Fibroblast of lung (primary cell): ENCODE measurements at regions not wholly inside any gene's neighbourhood (a gene's known extent, or its start where the extent isn't known, plus 50 kb on each side); places are given as distances from the start of the nearest gene placed in this dataset.

Source experiments
- DNase-seq, 2 donors: peaks; one replicate each; pipeline versions ENCODE4 v3.0.0 to v3.0.0-alpha.2; 2010; ENCODE audit warnings: low read depth in 2 of 2
- H2AFZ ChIP-seq: 2 replicates; pipeline ENCODE4 v1.5.1; 2012; ENCODE audit warnings: low read length, control low read depth, inconsistent platforms
- H3K27ac ChIP-seq: 2 replicates; pipeline ENCODE4 v1.5.1; 2011; ENCODE audit warnings: low read length, control low read depth; ENCODE audit not compliant: insufficient read depth
- H3K27me3 ChIP-seq: 2 replicates; pipeline ENCODE4 v1.5.1; 2011; ENCODE audit warnings: mild to moderate bottlenecking, low read length; ENCODE audit not compliant: control insufficient read depth, insufficient read depth
- H3K36me3 ChIP-seq: 2 replicates; pipeline ENCODE4 v1.5.1; 2011; ENCODE audit warnings: low read length; ENCODE audit not compliant: control insufficient read depth, insufficient read depth
- H3K4me1 ChIP-seq: 2 replicates; pipeline ENCODE4 v1.5.1; 2011; ENCODE audit warnings: low read length; ENCODE audit not compliant: control insufficient read depth, insufficient read depth; ENCODE audit errors: extremely low read depth
- H3K4me2 ChIP-seq: 2 replicates; pipeline ENCODE4 v1.5.1; 2011; ENCODE audit warnings: low read length, control low read depth; ENCODE audit not compliant: insufficient read depth; ENCODE audit errors: extremely low read depth
- H3K4me3 ChIP-seq, 4 experiments: fragments of 200-600 bp in 1 of 4; sonication (generic) in 1 of 4; replicated peaks in 1 of 4; 2 replicates each; pipeline ENCODE4 v1.5.1; 2011 to 2016; ENCODE audit warnings: low read length in 4 of 4, low read depth in 3 of 4, mild to moderate bottlenecking in 3 of 4, control low read depth in 2 of 4, inconsistent platforms in 1 of 4, mixed read lengths in 1 of 4; ENCODE audit not compliant: insufficient read depth in 1 of 4; ENCODE audit errors: control extremely low read depth in 1 of 4
- H3K79me2 ChIP-seq: 2 replicates; pipeline ENCODE4 v1.5.1; 2012; ENCODE audit warnings: mild to moderate bottlenecking, low read length, inconsistent platforms; ENCODE audit not compliant: control insufficient read depth, insufficient read depth
- H3K9ac ChIP-seq: 2 replicates; pipeline ENCODE4 v1.5.1; 2011; ENCODE audit warnings: mild to moderate bottlenecking, low read length, control low read depth; ENCODE audit not compliant: insufficient read depth
- H3K9me3 ChIP-seq: 2 replicates; pipeline ENCODE4 v1.5.1; 2012; ENCODE audit warnings: low read depth, low read length; ENCODE audit not compliant: control insufficient read depth, insufficient read depth
- H4K20me1 ChIP-seq: 2 replicates; pipeline ENCODE4 v1.5.1; 2011; ENCODE audit warnings: low read length; ENCODE audit not compliant: control insufficient read depth, insufficient read depth; ENCODE audit errors: extremely low read depth
- EZH2 ChIP-seq: IDR thresholded peaks from 2 replicates; pipeline ENCODE4 v1.5.1; 2012; ENCODE audit warnings: low read length, control low read depth, mild to moderate bottlenecking; ENCODE audit errors: missing control alignments
- TF ChIP-seq, protein P1 (sequence below), 2 donors: IDR thresholded peaks in 1 of 2; conservative IDR thresholded peaks in 1 of 2; 1 replicate in 1 of 2; 2 replicates in 1 of 2; pipeline ENCODE4 v1.5.1; 2011 to 2012; ENCODE audit warnings: low read length in 2 of 2, control low read depth in 1 of 2, inconsistent platforms in 1 of 2, low read depth in 1 of 2, mild to moderate bottlenecking in 1 of 2

DNA sequence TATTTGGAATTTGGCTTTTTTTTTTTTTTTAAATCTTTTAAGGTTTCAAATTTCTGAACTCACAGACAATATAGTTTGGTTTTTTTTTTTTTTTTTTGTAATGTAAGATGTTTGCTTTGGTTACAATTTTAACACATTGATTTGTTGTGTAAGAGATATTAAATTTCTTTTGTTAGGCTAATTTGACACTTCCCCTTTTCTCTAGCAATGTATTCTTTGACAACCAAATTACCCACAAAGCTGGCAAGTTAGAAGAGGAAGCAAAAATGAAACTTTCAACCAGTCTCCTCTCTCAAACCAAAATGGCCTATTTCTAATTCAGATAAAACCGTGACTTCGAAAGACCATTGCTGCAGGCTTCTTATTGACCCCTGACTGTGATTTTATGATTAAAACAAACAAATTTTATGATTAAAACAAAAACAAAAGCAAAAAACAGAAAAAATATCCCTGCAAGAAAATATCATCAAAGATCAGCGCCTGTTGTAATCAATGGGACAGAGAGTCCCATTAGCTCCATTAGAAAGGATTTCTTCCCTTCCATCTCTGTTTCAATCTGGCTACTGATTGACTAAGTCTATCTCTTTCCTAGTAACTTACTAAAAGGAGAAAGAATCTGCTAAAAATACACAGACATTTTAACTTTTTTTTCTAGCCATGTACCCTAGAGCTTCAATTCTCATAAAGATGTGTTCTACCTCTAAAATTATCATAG is 489.2 kb downstream of the MDFIC start:
- Histone ChIP-seq H4K20me1 (no peaks in the 10 kb centered on the region), H3K9ac (no peak overlapping the region), H3K9me3 (no peaks in the 10 kb centered on the region), H2AFZ (no peak overlapping the region), H3K79me2 (no peaks in the 10 kb centered on the region), H3K4me3 (no peak overlapping the region), H3K27ac (no peak overlapping the region), H3K4me2 (no peak overlapping the region), H3K36me3 (no peaks in the 10 kb centered on the region), H3K4me1 (no peaks in the 10 kb centered on the region), H3K27me3 (no peaks in the 10 kb centered on the region)
- no peak for TF ChIP-seq EZH2
- TF ChIP-seq, protein P1, sequence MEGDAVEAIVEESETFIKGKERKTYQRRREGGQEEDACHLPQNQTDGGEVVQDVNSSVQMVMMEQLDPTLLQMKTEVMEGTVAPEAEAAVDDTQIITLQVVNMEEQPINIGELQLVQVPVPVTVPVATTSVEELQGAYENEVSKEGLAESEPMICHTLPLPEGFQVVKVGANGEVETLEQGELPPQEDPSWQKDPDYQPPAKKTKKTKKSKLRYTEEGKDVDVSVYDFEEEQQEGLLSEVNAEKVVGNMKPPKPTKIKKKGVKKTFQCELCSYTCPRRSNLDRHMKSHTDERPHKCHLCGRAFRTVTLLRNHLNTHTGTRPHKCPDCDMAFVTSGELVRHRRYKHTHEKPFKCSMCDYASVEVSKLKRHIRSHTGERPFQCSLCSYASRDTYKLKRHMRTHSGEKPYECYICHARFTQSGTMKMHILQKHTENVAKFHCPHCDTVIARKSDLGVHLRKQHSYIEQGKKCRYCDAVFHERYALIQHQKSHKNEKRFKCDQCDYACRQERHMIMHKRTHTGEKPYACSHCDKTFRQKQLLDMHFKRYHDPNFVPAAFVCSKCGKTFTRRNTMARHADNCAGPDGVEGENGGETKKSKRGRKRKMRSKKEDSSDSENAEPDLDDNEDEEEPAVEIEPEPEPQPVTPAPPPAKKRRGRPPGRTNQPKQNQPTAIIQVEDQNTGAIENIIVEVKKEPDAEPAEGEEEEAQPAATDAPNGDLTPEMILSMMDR (conservative IDR thresholded peaks at IDR 0.05 in 1 of 2, IDR thresholded peaks at IDR 0.05 in 1 of 2; ENCODE audit: low read depth in 1 of 2, low read length in 2 of 2) = no peak
- no peak for DNase-seq

DNA sequence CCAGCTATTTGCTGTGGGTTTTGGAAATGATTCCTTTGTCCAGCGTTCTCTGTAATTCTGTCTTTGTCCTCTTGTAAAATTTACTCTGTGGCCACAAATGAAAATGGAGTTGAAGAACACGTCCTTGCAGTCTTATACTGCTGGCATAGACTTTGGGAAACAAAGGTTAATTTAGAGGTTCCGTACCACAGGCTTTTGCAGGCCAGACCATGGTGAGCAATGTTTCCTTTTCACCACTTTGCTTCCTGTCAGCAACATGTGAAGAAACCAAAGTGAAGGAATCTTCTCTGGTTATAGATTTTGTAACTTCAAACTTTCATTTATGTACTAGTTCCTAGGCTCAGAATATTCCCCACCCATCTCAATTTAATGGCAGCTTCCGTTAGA is 488.5 kb downstream of the MDFIC start:
- no peak overlapping the region for H2AFZ ChIP-seq

DNA sequence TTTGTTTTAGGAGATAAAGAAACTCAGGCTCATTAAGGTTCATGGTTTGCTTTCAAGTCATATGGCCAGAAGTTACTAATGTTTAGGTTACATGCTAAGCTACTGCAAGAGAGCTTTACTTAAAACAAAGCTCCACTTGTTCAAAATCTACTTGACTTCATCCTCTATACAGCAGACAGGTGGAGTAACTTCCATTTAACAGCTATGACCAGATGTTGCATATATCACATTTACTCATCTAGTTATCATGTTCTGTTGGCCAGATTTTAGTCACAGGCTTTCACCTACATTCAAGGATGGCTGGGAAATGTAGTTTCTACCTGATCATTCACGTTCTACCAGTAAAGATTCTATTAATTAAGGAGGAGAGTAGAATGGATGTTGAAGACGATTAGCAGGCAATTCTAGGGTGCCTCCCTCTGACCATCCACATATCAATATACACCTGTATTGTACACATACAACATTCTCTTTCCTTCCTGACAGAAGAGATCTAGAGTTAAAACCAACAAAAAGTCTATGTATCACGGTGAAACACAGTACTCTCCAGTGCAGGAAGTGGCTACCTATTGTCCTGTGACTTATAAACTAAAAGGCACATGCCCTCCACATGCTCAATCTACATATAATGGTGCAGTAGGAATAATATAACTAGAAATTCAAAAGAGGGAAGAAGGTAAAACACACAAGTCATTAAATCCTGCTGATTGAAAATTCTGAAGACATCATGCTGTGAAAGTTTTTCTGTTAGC is 488.0 kb downstream of the MDFIC start:
- Histone ChIP-seq H3K79me2 (no peaks in the 10 kb centered on the region), H3K9ac (no peak overlapping the region), H3K9me3 (no peaks in the 10 kb centered on the region), H3K27ac (no peak overlapping the region), H3K4me3 (no peak overlapping the region), H2AFZ (no peak overlapping the region), H4K20me1 (no peaks in the 10 kb centered on the region), H3K4me1 (no peaks in the 10 kb centered on the region), H3K4me2 (no peak overlapping the region), H3K36me3 (no peaks in the 10 kb centered on the region), H3K27me3 (no peaks in the 10 kb centered on the region)
- TF ChIP-seq, protein P1 (conservative IDR thresholded peaks at IDR 0.05 in 1 of 2, IDR thresholded peaks at IDR 0.05 in 1 of 2; ENCODE audit: low read depth in 1 of 2, low read length in 2 of 2) = no peak
- no peak for TF ChIP-seq EZH2
- DNase-seq = no peak

More for the DNA sequence above, 488.5 kb downstream of the MDFIC start:
- Histone ChIP-seq H3K27me3 (no peaks in the 10 kb centered on the region), H3K4me1 (no peaks in the 10 kb centered on the region), H3K4me3 (no peak overlapping the region), H3K9me3 (no peaks in the 10 kb centered on the region), H3K27ac (no peak overlapping the region), H4K20me1 (no peaks in the 10 kb centered on the region), H3K79me2 (no peaks in the 10 kb centered on the region), H3K4me2 (no peak overlapping the region), H3K9ac (no peak overlapping the region), H3K36me3 (no peaks in the 10 kb centered on the region)
- no peak for DNase-seq
- TF ChIP-seq EZH2 = no peak
- TF ChIP-seq, protein P1 (conservative IDR thresholded peaks at IDR 0.05 in 1 of 2, IDR thresholded peaks at IDR 0.05 in 1 of 2; ENCODE audit: low read depth in 1 of 2, low read length in 2 of 2) = no peak
